Skeletal muscle satellite cell (primary cell): ENCODE measurements at regions not wholly inside any gene's neighbourhood (a gene's known extent, or its start where the extent isn't known, plus 50 kb on each side); places are given as distances from the start of the nearest gene placed in this dataset.

Experiments
- H3K27me3 ChIP-seq: 2 replicates; pipeline ENCODE4 v1.7.0; 2013; ENCODE audit warnings: low read length; ENCODE audit not compliant: control insufficient read depth, insufficient read depth
- H3K36me3 ChIP-seq: 2 replicates; pipeline ENCODE4 v1.7.0; 2013; ENCODE audit warnings: mild to moderate bottlenecking, control low read depth, low read length; ENCODE audit not compliant: insufficient read depth
- H3K4me1 ChIP-seq: 2 replicates; pipeline ENCODE4 v1.7.0; 2013; ENCODE audit warnings: low read length; ENCODE audit not compliant: control insufficient read depth, insufficient read depth
- H3K4me2 ChIP-seq: 2 replicates; pipeline ENCODE4 v1.7.0; 2013; ENCODE audit warnings: mild to moderate bottlenecking, low read length
- H3K4me3 ChIP-seq: 2 replicates; pipeline ENCODE4 v1.7.0; 2013; ENCODE audit warnings: low read length
- H3K9ac ChIP-seq: 2 replicates; pipeline ENCODE4 v1.7.0; 2013; ENCODE audit warnings: mild to moderate bottlenecking, low read depth, low read length, moderate library complexity
- H3K9me3 ChIP-seq: replicated peaks from 2 replicates; pipeline ENCODE4 v1.7.0; 2013; ENCODE audit warnings: mild to moderate bottlenecking, control low read depth, low read length

GRCh38 chr12:17357396-17357795 is 732.6 kb downstream of the RERGL start:
- Histone ChIP-seq H3K4me3 (no peak overlapping the region), H3K9me3 (no peaks in the 10 kb centered on the region), H3K9ac (no peak overlapping the region), H3K4me1 (no peaks in the 10 kb centered on the region), H3K4me2 (no peak overlapping the region), H3K36me3 (no peaks in the 10 kb centered on the region), H3K27me3 (no peaks in the 10 kb centered on the region)

GRCh38 chr12:17352164-17352563 is 737.8 kb downstream of the RERGL start:
- H3K4me3 ChIP-seq = no peak overlapping the region
- H3K27me3 ChIP-seq = no peaks in the 10 kb centered on the region
- no peaks in the 10 kb centered on the region for H3K36me3 ChIP-seq
- H3K9me3 ChIP-seq = no peaks in the 10 kb centered on the region
- H3K4me1 ChIP-seq = no peaks in the 10 kb centered on the region
- H3K9ac ChIP-seq = no peak overlapping the region
- no peak overlapping the region for H3K4me2 ChIP-seq

- no peak overlapping the region for H3K4me3 ChIP-seq
- H3K4me2 ChIP-seq = no peak overlapping the region
- H3K9ac ChIP-seq = no peak overlapping the region
- H3K36me3 ChIP-seq = no peaks in the 10 kb centered on the region
- no peaks in the 10 kb centered on the region for H3K27me3 ChIP-seq
- H3K4me1 ChIP-seq = no peaks in the 10 kb centered on the region
- H3K9me3 ChIP-seq = no peaks in the 10 kb centered on the region
Observed at GRCh38 chr12:17348311-17348710, 741.7 kb downstream of the RERGL start.

- no peaks in the 10 kb centered on the region for H3K27me3 ChIP-seq
- no peaks in the 10 kb centered on the region for H3K4me1 ChIP-seq
- no peak overlapping the region for H3K9ac ChIP-seq
- no peaks in the 10 kb centered on the region for H3K9me3 ChIP-seq
- H3K4me2 ChIP-seq = no peak overlapping the region
- H3K4me3 ChIP-seq = no peak overlapping the region
- no peaks in the 10 kb centered on the region for H3K36me3 ChIP-seq
Observed at GRCh38 chr12:17344649-17345048, 738.7 kb upstream of the LMO3 start.

GRCh38 chr12:17342381-17342961 is 736.5 kb upstream of the LMO3 start:
- Histone ChIP-seq H3K9me3 (no peaks in the 10 kb centered on the region), H3K27me3 (no peaks in the 10 kb centered on the region), H3K4me1 (no peaks in the 10 kb centered on the region), H3K36me3 (no peaks in the 10 kb centered on the region), H3K4me2 (no peak overlapping the region), H3K9ac (no peak overlapping the region), H3K4me3 (no peak overlapping the region)

GRCh38 chr12:17335487-17335886 is 729.5 kb upstream of the LMO3 start:
- Histone ChIP-seq H3K9ac (no peak overlapping the region), H3K4me3 (no peak overlapping the region), H3K27me3 (no peaks in the 10 kb centered on the region), H3K9me3 (no peaks in the 10 kb centered on the region), H3K4me2 (no peak overlapping the region), H3K4me1 (no peaks in the 10 kb centered on the region), H3K36me3 (no peaks in the 10 kb centered on the region)

GRCh38 chr12:17334784-17335183 is 728.8 kb upstream of the LMO3 start:
- Histone ChIP-seq H3K36me3 (no peaks in the 10 kb centered on the region), H3K4me1 (no peaks in the 10 kb centered on the region), H3K9me3 (no peaks in the 10 kb centered on the region), H3K9ac (no peak overlapping the region), H3K4me3 (no peak overlapping the region), H3K4me2 (no peak overlapping the region), H3K27me3 (no peaks in the 10 kb centered on the region)

GRCh38 chr12:17333287-17333686 is 727.3 kb upstream of the LMO3 start:
- Histone ChIP-seq H3K27me3 (no peaks in the 10 kb centered on the region), H3K4me2 (no peak overlapping the region), H3K4me3 (no peak overlapping the region), H3K9me3 (no peaks in the 10 kb centered on the region), H3K4me1 (no peaks in the 10 kb centered on the region), H3K36me3 (no peaks in the 10 kb centered on the region), H3K9ac (no peak overlapping the region)

- no peak overlapping the region for H3K9ac ChIP-seq
- H3K4me2 ChIP-seq = no peak overlapping the region
- no peaks in the 10 kb centered on the region for H3K9me3 ChIP-seq
- H3K4me1 ChIP-seq = no peaks in the 10 kb centered on the region
- H3K36me3 ChIP-seq = no peaks in the 10 kb centered on the region
- no peak overlapping the region for H3K4me3 ChIP-seq
- H3K27me3 ChIP-seq = no peaks in the 10 kb centered on the region
Observed at GRCh38 chr12:17326649-17327048, 720.7 kb upstream of the LMO3 start.

- Histone ChIP-seq H3K4me3 (no peak overlapping the region), H3K27me3 (no peaks in the 10 kb centered on the region), H3K4me1 (no peaks in the 10 kb centered on the region), H3K9ac (no peak overlapping the region), H3K9me3 (no peaks in the 10 kb centered on the region), H3K36me3 (no peaks in the 10 kb centered on the region), H3K4me2 (no peak overlapping the region)
Observed at GRCh38 chr12:17322090-17322489, 716.1 kb upstream of the LMO3 start.

- H3K36me3 ChIP-seq = no peaks in the 10 kb centered on the region
Observed at GRCh38 chr12:17304503-17305347, 698.8 kb upstream of the LMO3 start.

GRCh38 chr12:17302001-17302400 is 696.0 kb upstream of the LMO3 start:
- H3K4me2 ChIP-seq = no peak overlapping the region
- peaks cover 20% of the 10 kb centered on the region for H3K4me1 ChIP-seq
- no peaks in the 10 kb centered on the region for H3K27me3 ChIP-seq
- no peak overlapping the region for H3K4me3 ChIP-seq
- H3K9ac ChIP-seq = no peak overlapping the region
- no peaks in the 10 kb centered on the region for H3K36me3 ChIP-seq
- H3K9me3 ChIP-seq = peaks cover 10% of the 10 kb centered on the region

More at GRCh38 chr12:17304503-17305347, 698.8 kb upstream of the LMO3 start:
- Histone ChIP-seq H3K9ac (no peak overlapping the region), H3K9me3 (peaks cover 7% of the 10 kb centered on the region), H3K4me2 (peak overlapping the region; percentile 40), H3K4me3 (no peak overlapping the region), H3K27me3 (no peaks in the 10 kb centered on the region), H3K4me1 (peaks cover 22% of the 10 kb centered on the region)
